Fibroblast of the aortic adventitia (primary cell): ENCODE measurements at regions not wholly inside any gene's neighbourhood (a gene's known extent, or its start where the extent isn't known, plus 50 kb on each side); places are given as distances from the start of the nearest gene placed in this dataset.

ENCODE experiments used
- DNase-seq: peaks from one replicate; pipeline ENCODE4 v3.0.0-alpha.2; 2010; ENCODE audit warnings: low read depth
- H3K4me3 ChIP-seq: 2 replicates; pipeline ENCODE4 v1.5.1; 2011; ENCODE audit warnings: low read depth, mild to moderate bottlenecking, control low read depth, low read length, moderate library complexity
- TF ChIP-seq, protein P1 (sequence below): IDR thresholded peaks from 2 replicates; pipeline ENCODE4 v1.5.1; 2011; ENCODE audit warnings: mild to moderate bottlenecking, low read length, control low read depth, inconsistent platforms; ENCODE audit not compliant: insufficient read depth

DNA sequence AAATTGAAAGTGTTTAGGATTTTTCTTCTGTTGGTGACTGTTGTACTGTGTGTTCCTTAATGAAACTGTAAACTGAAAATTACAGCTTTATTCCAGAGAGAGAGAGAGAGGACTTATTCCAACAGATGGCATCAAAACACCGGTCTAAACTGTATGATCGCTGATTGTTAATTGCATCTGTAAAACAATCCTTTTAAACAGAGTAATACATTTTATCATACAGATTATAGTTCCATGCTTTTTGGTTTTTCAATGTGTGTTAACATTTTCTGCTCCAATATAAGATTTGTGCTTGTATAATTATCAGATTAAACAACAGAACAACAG, 289.7 kb upstream of the DNAJC19 start:
- TF ChIP-seq, protein P1, sequence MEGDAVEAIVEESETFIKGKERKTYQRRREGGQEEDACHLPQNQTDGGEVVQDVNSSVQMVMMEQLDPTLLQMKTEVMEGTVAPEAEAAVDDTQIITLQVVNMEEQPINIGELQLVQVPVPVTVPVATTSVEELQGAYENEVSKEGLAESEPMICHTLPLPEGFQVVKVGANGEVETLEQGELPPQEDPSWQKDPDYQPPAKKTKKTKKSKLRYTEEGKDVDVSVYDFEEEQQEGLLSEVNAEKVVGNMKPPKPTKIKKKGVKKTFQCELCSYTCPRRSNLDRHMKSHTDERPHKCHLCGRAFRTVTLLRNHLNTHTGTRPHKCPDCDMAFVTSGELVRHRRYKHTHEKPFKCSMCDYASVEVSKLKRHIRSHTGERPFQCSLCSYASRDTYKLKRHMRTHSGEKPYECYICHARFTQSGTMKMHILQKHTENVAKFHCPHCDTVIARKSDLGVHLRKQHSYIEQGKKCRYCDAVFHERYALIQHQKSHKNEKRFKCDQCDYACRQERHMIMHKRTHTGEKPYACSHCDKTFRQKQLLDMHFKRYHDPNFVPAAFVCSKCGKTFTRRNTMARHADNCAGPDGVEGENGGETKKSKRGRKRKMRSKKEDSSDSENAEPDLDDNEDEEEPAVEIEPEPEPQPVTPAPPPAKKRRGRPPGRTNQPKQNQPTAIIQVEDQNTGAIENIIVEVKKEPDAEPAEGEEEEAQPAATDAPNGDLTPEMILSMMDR = no peak
- H3K4me3 ChIP-seq = no peak overlapping the region
- DNase-seq = no peak

DNA sequence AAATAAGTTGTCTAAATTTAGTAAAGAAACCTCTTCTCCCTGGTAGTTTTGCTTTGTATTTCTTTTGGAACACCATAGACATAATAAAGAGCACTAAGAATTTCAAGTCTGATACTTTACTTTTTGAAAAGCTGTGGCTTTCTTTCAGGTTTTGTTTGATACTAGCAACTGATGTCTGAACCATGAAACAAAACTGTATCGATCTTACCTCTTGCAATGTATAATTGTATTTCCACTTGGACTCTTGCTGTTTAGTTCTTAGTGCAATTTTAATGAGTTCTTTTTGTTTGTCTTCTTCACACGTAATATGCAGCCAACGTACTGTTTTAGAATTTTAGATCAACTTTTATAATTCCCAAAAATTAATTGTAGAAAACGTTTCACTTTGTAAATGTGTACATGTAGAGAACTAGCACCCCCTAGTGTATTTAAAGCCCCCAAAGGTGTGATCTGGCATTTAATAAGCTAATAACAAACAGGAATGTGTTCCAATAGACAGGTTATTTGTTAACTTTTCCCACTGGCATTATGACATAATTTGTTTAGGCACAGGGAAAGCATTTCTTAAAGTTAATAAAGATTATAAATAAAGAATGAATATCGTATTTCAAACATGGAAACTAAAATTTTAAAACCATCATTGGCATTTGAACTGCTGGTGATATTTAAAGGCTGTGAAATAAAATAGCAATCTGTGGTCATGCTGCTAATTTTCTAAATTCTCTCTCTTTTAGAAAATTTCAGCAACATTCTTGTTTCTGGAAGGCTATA, 289.1 kb upstream of the DNAJC19 start:
- no peak overlapping the region for H3K4me3 ChIP-seq
- TF ChIP-seq, protein P1 = peak; percentile 22
- DNase-seq = peak; percentile 19

DNA sequence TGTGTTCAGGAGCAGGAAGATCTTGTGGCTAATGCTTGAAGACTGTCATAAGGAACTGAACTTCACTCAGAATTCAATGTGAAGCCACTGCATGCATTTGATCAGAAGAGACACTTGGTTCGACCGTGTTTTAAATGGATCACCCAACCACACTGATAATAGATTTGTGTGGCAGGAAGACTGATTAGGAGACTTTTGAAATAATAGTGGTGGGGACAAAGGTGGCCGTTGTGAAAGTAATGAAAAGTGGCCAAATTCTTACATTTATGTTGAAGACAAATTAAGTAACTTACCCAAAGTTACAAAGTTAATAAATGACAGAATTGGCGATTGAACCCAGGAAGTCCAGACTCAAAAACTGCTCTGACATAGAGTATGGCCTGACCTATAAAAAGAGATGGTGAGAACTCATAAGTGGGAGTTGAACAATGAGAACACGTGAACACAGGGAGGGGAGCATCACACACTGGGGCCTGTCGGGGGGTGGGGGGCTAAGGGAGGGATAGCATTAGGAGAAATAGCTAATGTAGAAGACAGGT, 286.9 kb upstream of the DNAJC19 start:
- no peak overlapping the region for H3K4me3 ChIP-seq
- no peak for DNase-seq
- TF ChIP-seq, protein P1 = no peak

DNA sequence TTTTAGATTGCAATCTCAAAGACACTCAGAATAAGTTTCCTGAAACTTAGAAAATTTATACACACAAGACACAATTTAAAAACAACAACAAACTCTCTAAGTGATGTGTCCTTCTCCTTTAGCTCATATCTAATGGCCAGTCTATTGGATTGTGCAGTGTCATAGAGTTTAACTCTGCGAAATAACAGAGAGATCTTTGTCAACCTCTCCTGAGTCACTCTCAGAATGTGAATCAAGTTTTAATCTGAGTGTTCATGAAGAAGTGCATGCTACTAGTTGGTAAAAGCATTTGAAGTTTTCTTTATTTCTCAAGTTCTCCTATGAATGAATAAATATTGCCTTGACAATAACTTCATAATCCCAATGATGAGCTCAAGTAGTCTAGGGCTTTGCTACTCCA, 284.5 kb upstream of the DNAJC19 start:
- DNase-seq = no peak
- no peak overlapping the region for H3K4me3 ChIP-seq
- TF ChIP-seq, protein P1 = no peak

DNA sequence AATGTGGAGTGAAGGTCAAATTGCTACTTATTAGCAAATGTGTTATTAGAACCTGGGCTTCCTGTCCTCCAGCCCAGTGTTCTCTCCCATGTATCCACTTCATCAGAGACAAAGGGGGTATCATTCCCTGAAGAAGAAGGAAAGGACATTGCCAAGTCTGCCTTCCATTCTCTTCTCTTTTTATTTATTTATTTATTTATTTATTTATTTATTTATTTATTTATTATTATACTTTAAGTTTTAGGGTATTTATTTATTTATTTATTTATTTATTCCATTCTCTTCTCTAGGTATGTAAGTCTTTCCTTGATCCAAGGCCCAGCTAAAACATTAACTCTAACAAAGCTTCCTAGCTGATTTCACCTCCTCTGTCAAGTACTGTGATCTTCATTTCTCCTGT, 277.8 kb upstream of the DNAJC19 start:
- DNase-seq = no peak
- TF ChIP-seq, protein P1 = no peak
- H3K4me3 ChIP-seq = no peak overlapping the region

DNA sequence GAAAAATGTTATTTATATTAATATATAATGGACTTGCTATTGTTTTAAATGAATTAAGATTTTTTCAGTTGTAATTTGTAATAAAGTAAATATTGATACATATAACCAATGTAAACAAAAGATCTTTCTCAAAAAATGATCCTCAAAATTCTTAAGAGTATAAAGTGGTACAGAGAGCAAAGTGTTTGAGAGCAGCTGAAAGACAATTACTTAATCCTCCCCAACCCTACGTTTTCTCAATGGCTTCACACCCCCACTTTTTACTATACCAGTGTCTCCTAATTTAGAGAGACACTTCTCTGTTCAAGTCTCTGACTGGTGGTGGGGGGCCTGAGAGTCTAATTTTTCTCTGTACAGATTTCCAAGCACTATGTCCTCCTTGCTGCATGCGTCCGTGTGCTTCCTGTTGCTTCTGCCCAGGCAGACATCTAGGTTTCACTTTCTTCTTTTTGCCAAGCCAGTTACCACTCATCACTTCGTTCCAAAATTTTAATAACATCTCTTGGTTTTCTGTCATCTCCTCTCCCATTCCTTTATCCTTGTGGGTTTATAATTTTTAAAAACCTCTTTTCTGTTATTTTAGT, 276.3 kb upstream of the DNAJC19 start:
- peak overlapping the region; percentile 26 for H3K4me3 ChIP-seq
- TF ChIP-seq, protein P1 = no peak
- DNase-seq = peak; percentile 3

DNA sequence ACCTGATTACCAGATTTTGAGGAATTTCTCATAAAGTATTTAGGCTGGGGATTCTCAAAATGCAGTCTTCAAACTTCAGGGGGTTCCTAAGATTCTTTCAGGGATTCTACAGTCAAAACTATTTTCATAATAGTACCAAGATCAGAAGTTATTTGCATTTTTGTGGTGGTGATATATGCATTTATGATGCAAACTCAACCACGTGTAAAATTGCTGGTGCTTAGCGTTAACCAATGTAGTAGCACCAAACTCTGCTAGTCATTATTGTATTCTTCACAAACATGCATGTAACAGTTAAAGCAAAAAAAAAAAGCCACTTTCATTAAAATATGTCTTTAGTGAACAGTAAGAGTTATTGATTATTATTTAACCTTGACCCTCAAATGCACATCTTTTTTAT, 274.9 kb upstream of the DNAJC19 start:
- H3K4me3 ChIP-seq = no peak overlapping the region
- TF ChIP-seq, protein P1 = no peak
- DNase-seq = no peak
